Inflammatory macrophage (primary cell): ENCODE measurements at regions not wholly inside any gene's neighbourhood (a gene's known extent, or its start where the extent isn't known, plus 50 kb on each side); places are given as distances from the start of the nearest gene placed in this dataset.
"Not testable (repeated sequence)": the region's sequence is repeated elsewhere in the genome, so short reads cannot be mapped to it uniquely, and the experiment has no call there.

Source experiments
- DNase-seq, 2 donors: peaks; one replicate each; pipeline ENCODE4 v3.0.0-alpha.2; 2020 to 2022

DNA sequence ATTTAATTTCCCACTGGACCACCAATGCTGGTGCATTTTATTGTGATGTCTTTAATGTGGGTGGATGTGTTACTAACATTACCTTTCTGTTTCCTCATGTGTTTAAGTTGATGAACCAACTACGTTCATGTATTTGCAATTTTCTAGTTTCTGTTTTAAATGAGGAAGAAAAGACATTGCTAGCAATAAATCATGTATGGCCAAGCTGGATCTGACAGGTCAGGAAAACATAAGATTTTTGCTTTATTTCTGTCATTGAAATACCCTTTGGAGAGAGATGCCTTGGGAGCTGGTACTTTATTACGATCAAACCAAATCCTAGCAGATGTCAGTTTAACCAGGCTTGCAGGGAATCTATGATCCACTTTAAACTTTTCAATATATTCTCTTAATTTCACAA is 553.2 kb downstream of the RFC3 start:
- DNase-seq, result no peak

DNA sequence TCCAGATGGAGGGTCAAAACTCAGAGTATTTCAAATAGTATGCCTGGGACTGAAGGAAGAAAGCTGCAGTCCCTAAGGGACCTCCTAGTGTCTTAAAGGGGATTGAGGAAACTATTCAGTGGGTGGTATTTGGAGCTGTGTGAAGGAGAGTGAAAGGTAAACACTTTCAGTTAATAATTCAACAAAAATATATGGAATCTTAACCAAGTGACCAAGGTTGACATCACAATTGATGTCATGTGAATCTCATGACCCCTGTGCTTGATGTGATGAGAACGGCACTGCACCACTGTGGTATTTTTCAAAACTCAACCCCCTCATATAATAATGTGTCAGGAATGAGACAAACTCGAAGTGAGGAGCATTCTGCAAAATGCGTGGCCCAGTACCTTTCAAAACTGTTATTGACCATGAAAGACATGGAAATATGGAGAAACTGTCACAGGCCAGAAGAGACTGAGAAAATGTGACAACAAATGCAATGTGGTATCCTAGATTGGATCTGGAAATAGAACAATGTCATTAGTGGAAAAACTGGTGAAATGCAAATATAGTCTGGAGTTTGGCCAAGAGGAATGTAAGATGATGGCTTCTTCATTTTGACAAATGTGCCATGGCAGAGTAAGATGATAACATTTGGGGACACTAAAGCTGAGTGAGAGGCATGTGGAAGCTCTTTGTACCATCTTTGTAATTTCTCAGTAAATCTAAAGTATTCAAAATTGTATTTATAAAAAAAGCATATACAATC is 553.9 kb downstream of the RFC3 start:
- no peak for DNase-seq

DNA sequence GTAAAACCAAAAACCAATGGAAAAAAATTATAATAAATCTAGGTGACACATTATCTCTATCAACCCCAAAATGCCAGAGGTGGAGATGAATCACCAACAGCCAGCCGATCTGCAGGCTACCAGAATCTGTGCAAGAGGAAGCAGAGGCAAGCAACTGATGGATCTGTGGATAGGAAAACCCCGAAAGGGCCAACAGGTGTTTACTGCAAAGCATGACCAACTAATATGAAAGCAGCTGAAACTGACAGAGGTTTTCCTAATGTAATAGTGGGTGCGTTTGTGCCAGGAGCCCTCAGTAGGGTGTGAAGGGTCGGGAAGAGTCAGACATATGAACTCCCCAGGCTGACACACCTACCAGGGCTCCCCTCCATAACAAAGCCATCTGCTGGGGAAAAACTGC is 554.6 kb downstream of the RFC3 start:
- DNase-seq, result no peak

DNA sequence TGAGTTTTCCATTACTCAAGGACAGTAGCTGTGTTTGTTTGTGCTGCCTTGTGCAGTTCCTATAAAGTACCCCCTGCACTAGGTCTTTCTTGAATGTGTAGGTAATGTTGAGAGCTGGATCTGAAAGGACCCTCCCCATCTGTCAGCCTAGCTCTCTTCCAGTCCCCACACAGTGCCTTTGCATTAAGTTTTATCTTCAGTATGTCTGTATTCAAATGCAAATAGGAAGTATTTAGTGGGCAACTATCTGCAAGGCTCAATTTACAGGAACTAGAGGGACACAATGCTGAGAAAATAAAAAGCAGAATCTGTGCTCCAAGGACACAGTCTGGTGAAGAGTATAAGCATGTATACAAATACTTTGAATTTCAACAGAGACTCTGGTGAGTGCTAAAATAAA is 558.5 kb downstream of the RFC3 start:
- DNase-seq, result no peak

DNA sequence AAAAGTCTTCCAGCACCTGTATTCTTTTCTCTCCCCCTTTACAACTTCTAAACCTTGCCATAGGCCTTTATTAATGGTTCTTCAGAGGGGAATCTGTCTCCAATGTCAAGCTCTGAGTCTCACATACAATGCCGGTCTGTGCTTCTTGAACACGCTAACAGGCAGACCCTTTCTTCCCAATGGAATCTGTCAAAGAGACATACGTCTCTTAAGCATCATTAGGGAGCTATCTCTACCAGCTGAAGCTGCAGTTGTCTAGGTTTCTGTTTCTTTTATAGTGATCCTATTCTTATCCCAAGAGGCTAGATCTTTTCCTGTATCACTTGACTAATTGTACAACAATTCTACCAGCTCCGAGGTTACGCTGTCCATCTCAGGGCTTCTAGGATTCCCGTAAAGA is 560.8 kb upstream of the NBEA start:
- no peak for DNase-seq

DNA sequence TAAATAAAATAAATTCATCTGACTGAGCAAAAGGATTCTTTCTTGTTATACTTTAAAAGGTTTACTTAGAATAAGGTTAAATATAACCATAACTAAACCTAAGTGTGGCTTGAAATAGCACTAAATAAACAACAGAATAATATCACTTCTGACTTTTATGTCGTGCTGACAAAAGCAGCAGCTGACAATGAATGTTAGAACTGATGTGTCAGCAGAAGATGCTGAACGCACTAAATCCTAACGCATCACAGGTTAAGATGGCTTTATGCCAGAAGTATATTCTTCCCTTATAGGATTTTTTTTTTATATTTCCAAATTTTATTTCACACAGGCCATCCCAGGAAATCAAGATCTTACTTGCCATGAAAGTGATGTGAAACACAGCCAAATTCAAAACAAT is 558.3 kb upstream of the NBEA start:
- DNase-seq, result no peak

DNA sequence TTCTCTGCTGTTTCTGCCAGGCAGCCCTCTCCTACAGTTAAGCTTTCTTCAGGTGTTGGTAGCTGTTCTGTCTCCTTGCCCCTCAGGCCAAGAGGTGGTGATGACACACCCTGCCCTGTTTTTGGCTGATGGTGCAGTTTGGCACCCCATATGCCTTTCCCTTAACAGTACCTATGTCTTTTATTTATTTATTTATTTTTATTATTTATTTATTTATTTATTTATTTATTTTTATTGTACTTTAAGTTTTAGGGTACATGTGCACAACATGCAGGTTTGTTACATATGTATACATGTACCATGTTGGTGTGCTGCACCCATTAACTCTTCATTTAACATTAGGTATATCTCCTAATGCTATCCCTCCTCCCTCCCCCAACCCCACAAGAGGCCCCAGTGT is 555.8 kb upstream of the NBEA start:
- not testable (repeated sequence) for DNase-seq

DNA sequence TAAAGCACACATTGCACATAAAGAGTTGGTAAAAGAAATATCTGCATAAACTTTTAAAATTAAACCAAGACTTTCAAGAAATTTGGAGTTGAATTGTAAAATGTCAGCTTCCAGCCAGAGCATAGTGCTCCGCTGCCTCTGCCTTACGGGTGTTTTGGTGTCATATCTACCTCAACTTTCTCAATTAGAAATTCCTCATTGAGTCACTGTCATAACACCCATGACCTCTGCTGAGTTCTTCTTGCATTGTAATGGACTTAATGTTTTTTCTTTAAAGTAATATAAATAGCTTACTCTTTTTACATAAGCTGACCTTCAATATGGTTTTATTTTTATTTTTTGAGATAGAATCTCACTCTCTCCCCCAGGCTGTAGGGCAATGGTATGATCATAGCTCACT is 551.0 kb upstream of the NBEA start:
- no peak for DNase-seq

DNA sequence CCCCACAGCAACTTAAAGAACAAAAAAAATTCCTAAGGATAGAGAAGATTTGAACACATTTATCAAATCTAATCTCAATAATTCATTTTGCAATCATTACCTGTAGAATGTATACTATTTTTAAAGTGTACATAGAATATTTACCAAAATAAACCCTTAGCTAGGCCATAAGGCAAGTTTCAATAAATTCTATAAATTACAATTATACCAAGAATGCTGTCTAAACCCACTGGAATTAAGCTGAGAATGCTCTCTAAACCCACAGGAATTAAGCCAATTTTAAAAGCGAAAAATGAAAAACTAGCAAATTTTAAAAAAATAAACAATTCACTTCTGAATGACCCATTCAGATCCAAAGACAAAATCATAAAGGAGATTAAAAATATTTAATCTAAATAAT is 540.4 kb upstream of the NBEA start:
- DNase-seq, result no peak

DNA sequence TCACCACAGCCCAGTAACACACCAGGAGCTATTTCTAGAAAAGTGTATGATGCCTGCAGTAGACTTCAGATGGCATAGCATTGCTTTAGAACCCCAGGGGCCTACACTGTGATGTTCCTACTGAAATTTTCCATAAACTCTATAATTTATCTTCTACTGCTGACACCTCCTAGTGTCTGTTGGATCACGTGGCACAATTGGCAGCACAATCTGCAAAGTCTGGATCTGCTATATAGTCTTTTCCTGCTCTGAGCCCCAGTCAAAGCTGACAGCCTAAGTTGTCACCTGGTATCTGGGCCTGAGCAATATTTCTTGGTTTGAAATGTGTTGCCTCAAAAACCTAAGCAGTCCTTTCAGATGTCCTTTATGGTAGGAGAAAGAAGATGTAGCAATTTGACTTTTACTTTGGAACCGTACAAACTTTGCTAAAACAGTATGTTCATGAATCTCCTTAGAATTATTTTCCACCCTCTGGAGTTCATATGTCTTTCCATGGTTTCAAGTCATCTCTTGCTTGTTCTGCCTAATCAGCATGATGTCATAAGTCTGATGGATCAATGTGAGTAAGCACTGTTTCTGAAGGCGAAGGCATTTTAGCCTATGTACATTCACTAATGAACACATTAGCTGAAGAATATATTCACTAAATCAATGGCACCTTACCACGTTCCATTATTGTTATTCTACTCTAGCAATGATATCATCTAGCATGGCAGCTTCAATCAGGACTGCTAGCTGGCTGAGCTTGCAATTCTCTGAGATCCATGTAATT is 536.5 kb upstream of the NBEA start:
- DNase-seq, result no peak

DNA sequence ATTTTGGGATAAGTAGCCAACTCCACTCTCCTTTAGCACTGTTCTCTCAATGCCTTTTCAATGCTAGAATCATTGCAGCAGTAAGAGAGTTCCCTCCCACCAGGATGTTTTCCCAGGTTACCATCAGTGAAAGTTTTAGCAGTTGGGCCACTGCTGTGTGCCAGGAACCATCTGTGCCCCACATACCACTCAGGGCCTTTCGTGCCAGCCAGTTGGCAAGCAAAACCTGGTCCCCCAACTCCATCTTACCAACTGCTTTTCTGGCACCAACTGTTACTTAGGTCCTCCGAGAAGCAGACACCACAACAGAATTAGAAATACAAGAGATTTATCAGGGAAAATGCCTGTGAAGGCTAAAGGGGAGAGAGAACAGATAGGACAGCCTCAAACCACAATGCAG is 533.4 kb upstream of the NBEA start:
- no peak for DNase-seq

DNA sequence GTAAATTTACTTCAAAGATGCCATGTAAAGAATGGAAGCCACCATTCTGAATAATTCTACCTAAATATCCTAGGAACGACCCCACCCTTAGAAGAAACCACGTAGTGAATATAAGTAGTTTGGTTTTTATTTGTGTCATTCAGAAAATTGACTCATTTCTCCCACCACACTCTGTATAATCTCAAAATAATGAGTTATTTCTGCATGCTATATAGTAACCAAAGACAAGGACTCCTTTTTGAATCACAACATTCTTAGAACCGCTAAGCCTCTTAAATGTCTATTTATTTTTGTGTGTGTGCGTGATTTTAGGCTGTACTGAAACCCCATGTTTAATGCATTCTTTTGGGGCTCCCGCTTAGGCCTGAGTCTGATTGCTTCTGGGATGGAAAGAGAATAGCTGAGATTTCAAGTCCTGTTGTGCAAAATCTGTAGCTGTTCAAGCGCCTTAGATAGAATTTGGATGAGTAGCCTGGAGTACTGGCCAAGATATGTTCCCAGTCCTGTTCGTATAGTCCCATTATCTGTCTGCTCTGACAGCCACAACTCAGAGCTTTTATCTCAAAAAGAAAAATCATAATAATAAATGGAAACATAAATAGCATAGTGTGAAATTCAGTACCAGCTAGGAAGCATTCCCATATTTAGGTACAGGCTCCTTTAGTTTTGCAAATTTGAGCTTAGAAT is 532.4 kb upstream of the NBEA start:
- DNase-seq, result no peak

DNA sequence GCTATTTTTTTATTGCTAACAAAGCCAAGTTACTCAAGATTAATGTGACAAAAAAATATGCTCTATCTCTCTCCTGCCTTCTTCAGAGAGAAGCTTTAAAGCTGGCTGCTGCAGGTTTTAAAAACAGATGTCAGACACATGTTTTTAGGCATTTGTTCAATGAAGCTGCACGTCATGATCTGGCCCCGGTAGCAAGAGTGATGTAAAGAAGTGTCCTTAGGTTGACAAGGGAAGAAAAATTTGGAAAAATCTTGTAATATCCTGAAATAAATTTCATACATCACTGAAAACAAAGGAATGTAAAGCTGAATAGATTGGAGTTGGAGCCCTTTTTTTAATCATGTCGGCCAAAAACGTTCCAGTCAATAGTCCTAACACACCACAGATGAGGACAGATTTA is 531.4 kb upstream of the NBEA start:
- no peak for DNase-seq

DNA sequence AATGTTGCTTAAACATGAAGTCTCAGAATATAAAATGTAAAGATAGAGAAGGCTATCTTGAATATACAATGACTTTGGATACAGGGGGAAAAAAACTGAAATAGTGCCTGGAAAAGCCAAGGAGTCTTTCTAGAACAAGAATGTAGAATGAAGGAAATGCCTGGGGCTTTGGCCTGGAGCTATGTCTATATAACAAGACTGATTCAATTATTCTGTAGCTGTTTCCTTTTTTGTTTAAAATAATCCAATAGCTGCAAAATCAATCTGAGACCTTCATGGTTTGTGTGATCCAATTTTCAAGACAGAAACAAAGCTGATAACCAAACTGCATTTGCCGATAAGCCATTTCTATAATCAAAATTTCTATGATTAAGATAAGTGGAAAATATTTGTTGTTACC is 530.9 kb upstream of the NBEA start:
- no peak for DNase-seq

DNA sequence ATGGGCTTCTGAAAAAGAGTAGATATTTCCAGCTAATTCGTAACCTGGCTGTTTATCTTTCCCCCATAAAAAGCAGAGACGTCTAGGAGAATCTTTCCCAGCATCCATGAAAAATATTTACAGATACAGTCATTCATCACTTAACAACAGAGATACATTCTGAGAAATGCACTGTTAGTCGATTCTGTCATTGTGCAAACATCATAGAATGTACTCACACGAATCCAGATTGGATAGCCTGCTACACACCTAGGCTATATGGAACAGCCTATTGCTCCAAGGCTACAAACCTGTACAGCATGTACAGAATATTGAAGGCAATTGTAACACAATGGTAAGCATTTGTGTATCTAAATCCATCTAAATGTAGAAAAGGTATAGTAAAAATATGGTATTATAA is 530.2 kb upstream of the NBEA start:
- no peak for DNase-seq

DNA sequence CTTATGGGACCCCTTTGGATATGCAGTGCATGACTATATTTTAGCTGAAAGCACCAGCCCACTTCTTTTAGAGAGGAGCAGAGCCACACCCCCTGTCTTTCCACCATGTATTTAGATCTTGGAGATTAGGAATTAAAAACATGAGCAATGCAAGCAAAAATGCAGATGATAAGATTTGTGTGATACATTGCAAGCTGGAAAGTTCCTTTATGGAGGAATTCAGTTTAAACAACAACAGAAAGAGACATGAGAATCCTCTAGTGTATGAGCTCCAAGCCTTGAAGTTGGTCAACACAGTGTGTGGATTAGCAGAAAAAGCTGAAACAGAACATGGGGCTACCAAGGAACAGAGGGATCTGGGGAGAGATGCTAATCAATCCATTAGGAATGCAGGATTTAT is 529.8 kb upstream of the NBEA start:
- no peak for DNase-seq

DNA sequence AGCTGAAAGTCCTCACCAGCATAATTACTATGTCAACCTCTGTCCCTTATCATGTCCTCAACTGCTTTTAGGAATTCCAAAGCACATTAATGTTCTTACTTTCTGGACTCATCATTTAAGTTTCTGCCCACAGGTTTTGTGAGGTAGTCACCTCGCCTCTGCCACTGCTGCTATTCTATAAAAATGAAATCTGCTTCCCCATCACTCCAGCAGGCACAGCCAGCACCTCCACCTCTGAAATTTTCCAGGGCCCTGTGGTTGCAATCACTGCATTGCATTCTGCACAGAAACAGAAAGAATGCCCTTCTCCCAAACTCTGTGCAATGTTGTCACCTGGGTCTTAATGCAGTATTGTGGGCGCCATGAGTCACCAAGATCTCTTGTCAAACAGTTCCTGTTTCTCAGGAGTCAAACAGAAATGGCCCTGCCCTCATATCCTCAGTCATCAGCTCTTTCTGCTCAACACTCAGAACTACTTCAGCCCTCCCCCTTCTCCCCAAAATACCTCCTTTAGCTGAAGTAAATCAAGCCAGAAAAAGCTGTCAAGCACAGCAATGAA is 529.2 kb upstream of the NBEA start:
- DNase-seq, result no peak

DNA sequence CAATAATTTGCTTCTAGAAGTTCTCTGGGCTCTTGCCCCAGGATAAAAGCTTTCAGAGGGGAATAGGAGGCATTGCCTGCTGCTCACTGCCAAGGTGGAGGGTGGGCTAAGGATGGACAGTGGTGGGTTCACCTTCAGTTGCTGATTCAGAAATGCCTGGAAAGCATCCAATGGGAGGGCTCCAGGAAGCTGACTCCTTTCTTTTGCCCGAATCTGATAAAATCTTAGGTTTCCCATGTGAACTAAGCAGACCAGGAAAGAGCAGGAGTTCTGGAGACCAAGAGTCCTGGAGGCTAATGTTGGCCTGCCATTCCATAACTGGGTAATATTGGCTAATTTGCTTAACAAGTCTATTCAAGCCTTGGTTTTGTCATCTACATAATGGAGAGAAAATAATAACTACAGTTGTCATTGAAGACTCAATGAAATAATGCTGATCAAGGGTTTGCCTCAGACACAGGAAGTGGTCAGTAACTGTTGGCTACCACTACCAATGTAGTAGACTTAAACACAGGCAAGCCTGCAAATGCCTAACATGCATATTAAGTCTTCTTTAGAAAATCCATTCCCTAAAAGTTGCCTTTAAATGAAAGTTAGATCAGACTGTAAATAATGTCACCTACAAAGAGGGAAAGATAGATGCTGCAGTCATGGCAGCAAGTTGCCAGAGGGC is 528.4 kb upstream of the NBEA start:
- no peak for DNase-seq

DNA sequence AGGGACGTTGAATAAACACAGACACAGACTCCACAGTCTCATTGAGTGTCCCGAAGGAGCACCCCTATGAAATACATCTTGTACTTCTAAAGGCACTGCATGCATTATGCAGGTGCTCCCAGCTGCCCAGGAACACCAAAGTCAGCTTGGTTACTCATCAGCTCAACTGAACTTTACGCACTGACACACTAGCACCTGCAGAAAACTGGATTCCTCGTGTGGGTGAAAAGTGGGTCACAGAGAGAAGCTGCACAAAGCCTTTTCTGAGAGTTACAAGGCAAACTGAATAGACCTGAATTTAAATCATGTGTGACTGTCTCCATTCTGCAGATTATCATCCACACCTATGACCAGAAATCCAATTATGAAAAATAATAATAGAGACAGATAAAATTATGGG is 527.5 kb upstream of the NBEA start:
- no peak for DNase-seq

DNA sequence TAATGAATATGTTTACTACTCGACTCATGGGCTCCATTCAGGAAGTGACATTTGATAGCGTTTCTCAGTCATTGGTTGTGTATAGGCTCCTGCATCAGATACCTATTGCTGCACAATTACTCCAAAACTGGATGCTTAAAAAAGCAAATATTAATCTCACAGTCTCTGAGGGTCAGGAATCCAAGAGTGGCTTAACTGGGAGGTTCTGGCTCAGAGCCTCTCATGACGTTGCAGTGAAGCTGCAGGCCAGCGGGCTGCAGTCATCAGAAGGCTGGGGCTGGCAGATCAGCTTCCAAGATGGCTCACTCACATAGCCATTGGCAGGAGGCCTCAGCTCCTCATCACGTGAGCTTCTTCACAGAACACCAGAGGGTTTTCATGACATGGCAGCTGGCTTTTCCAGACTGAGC is 525.1 kb upstream of the NBEA start:
- DNase-seq, result no peak

DNA sequence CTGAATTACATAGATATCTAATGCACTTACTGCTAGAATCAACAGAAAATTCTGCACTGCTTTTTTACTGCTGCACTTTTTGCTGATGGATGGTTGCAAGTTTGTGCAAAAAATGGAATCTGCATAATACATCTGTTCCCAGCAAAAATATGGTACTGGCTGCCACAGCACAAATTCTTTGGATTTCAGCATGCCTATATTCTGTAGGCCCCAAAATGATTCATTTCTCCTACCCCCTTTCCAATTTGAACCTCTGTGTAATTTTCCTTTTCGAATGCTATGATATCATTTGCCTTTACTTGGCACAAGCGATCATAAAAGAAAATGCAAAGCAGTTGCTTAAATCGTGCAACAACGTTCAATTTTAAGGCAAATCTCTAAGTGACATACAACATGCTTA is 524.2 kb upstream of the NBEA start:
- no peak for DNase-seq

DNA sequence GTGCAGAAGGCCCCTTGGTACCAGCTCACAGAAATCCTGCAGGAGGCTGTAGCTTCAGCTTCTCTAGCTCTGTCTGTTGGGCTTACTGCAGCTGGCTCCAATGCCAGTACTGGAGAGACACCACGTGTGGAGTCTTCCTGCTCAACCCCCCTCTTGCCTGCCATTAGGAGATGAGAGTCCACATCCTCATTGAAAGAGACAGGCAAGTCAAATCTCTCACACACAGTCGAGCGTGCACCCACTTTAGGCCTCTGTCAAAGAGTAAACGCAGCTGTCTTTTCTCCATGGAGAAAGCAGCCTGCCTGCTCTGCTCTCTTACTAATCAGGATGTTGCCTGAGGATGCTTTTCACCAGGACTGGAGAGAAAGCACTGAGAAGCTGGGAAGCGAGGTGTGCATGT is 523.0 kb upstream of the NBEA start:
- DNase-seq, result no peak

DNA sequence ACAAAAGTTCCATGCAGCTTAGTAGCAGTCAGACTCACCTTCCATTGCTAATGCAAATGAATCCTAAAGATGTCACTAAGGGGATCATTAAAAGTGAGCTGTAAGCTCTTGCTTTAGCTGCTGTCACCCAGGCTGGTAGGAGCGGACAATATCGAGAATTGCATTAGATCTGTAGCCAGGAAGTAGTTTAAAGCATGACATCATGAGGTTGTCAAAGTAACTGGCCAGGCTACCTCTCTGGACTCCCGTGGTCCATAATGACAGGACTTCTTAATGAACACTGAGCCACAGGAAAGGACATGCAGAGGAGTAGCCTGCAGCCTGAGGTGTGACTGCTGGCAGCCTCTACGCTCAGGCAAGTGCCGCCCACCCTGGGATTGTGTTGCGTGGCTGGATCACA is 522.3 kb upstream of the NBEA start:
- no peak for DNase-seq
